Stimulated activated CD8-positive, alpha-beta memory T cell treated with anti-CD3 and anti-CD28 coated beads, Interleukin-4, amount 100 ng/mL, for 4 hours (primary cell): ENCODE measurements at regions not wholly inside any gene's neighbourhood (a gene's known extent, or its start where the extent isn't known, plus 50 kb on each side); places are given as distances from the start of the nearest gene placed in this dataset.

Experiments
- DNase-seq, 2 donors: peaks; one replicate each; pipeline ENCODE4 v3.0.0-alpha.2; 2020; ENCODE audit warnings: low read depth in 2 of 2, low spot score in 1 of 2

DNA sequence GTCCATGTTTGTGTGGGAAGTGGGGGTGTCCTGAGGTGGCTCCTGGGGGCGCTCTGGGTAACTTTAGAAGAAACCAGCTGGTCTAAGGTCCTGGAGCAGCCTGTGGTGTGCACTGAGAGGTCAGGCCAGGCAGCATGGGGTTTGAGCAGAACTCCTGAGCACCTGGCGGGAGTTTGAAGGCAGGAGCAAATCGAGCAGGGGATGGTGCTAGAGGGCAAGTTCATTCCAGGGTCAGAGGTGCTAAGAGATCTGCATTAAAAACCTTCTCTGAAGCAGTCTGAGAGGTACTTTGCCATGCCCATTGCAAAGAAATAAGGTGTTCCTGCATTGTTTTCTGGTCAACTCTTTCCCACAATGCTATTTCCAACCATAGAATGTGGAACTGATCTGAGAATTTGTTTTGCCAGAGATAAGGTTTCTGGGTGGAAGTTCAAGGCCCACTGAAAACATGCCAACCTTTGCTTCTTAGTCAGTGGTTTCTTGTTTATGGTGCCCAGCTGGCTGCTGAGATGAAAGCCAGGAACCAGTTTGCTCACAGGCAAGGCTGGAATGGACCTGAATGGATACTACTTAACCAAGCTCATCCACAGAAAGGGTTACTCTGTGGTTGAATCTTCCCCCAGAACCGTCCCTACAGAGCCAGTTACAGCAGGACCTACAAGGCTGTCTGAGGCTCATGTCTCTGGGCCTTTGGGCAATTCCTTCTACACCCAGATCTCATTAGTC is 136.3 kb upstream of the TMEM72 start:
- no peak for DNase-seq

DNA sequence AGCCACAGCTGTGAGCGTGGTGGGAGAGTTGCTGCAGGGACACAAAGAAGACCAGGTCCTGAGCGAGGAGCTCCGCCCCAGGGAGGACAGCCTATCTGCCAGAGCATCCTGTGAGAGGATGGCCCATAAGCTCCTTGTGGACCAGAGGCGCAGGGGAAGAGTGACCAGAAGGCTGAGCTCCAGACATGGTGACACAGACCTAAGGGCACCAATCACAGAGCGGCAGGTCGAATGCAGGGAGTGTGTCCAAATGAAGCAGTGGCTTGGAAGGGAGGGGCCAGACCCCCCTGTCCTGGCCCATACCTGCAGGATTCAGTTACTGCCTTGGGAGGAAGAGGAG is 135.8 kb upstream of the TMEM72 start:
- DNase-seq = no peak

DNA sequence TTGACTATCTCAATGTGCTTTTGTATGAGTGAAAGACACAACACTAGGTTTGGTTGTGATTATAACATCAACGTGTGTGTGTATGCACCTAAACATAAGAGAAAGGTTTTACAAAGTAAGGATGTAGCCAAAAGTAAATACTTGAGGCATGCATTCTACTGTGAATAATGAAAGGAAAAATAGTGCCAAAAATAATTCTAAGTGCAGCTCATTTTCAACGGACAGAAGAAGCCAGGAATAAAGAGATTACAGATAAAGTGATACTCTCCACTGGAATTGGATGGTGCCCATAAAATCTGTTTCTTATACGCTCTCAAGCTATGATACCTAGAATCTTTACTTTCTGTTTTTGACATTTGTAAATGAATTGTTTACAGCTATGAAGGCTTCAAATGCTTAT is 135.0 kb upstream of the TMEM72 start:
- DNase-seq = no peak

DNA sequence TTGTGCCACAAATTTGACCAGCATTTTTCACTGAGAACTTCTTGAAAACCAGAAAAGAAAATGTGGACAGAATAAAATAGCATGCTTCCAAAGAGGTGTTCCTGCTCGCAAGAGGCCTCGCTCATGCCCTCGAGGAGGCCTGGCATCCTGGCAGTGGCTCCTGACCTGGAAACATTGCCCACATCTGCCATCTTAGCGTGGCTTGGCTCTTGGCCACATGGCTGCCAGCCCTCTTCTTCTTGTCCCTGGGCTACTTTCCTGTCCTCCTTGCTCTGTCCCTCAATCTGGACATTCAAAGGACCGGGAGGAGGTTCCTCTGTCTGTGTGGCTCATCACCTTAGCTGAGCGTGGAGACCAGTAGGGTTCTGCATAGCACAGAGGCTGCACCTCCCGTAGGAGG is 131.6 kb upstream of the TMEM72 start:
- DNase-seq = no peak

DNA sequence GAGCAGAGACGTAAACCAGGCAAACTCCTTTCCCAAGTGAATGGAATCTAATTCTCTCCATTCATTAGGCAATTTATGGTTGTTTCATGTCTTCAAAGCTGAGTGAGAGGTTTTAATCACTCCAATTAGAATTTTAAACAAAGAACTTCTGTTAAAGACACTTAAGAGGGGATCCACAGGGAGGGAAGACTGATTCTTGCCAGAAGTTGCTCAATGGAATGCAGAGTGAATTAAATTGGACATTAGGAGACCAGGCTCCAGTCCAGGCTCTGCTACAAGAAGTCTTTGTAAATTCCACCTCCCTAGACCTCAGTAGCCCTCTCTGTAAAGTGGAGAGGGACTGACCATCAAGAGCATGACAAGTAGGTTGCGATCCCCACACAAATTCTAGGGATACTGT is 130.7 kb upstream of the TMEM72 start:
- DNase-seq = no peak

DNA sequence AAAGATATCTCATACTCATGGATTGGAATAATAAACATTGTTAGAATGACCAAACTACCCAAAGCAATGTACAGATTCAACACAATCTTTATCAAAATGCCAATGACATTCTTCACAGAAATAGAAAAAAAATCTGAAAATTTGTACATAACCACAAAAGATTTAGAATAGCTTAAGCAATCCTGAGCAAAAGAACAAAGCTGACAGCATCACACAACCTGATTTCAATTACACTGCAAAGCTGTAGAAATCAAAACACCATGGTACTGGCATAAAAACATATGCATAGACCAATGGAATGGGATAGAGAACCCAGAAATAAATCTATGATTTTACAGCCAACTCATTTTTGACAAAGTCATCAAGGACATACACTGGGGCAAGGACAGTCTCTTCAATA is 130.0 kb upstream of the TMEM72 start:
- no peak for DNase-seq

DNA sequence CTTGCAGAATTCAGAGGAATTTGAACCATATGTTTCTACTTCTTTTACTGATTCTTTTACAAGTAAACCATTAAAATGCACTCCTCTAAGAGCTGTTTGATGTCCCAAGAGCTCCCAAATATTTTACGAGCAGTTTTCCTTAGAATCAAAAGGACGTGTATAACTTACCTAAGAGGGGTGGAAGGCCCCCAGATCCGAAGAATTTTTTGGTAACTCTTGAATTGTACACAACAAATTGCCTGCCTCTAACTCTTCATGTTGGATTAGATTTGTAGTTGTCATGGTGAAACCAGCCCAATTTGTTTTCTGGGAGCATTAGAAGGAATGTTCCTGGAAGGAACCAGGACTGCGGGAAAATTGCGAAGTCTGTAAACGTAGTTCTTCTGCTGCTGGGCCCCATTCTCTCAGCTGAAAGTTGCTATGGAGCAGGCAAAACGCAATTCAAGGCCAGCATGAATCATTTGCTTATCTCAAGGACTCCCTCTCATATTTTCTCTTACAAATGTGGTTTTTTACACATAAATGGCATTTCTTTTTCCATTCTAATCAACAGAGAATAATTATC is 124.8 kb upstream of the TMEM72 start:
- DNase-seq = no peak

DNA sequence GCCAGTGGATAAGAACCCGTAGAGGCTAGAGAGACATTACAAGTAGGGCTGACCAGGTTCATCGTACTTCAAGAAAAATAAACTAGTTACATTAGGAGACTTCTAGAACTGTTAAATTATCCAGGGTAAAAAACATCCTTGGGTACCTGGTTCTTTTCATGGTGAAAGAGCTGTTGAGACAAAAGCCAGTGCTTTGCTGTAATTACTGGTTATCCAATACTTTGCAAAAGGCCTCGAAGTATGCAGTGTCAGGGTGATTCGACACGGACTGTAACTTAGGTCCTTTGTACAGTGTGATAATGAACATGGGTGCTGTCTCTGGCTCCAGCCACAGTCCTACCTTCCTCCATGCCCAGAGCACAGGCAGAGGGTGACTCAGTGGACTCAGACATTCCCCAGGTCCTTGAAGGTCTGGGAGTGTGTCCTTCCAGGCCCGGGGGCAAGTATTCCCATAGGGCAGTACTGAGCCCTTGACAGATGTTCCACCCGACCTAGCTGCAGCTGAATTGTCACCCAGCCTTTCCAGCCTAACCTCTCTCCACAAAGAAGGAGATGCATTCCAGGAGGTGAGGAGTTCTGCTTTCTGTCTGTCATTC is 123.6 kb upstream of the TMEM72 start:
- no peak for DNase-seq

DNA sequence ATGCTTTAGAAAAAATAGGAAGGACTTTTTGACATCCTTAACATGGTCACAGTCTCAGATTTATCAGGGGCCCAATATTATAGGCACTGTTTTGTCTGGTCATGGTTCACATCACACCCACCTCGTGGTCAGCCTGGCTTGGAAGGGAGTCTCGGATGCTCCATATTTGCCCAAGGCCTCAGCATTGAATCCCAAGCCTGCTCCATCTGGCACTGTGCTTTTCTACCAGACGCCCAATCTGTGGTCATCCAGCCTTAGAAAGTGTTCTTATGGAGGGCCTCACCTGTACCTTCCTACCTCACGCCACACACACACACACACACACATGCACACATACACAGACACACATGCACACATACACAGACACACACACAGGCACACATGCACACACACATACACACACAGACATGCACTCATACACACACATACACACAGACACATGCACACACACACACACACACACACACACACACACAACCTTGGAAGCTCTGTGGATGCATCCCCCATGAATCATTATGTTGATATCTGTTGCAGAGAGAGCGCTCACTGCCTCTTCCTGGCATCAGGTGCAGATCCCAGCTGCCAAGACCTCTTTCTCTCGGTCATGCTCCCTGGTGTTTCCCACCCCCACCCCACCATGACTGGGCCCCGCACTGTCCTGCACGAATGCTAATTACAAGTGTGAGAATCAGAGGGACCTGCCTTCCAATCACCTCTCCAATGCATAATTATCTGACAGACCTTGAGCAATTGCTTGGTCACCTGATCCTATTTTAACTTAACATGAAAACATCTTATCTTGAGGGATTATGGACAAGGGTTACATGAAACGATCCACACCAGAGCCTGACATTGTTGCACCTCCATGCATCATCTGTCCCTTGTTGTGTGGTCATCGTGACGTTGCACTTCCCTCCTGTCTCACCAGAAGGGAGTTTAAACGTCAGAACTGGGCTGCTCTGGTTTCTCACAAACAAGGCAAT is 122.7 kb upstream of the TMEM72 start:
- DNase-seq = no peak

DNA sequence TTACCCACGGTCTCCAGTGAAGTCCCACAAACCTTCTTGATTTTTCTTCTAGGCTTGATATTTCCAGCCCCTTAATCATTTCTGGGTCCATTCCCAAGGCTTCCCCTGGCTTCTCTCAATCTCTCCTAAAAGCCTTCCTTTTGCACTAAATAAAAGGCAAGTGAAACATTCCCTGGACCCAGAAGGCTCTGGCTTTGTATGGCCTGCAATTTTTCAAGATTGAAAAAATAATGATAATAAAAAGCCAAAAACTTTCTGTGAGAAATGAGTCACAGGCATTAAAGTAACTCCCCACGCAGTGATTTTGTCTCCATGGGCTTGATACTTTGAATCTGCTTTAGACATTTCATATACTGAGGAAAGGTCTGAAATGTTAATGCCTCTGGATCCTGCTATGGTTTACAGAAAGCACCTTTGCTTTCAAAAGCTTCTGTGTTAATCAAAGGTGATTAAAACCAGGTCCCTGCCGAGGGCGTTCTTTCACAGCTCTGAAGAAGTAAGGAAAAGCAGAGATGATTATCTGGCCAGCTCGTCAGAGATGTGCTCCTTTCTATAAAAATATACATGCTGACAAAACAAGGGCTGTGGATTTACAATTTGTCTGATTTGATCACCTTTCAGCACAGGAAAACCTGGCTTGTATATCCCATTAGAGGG is 118.9 kb upstream of the TMEM72 start:
- no peak for DNase-seq

DNA sequence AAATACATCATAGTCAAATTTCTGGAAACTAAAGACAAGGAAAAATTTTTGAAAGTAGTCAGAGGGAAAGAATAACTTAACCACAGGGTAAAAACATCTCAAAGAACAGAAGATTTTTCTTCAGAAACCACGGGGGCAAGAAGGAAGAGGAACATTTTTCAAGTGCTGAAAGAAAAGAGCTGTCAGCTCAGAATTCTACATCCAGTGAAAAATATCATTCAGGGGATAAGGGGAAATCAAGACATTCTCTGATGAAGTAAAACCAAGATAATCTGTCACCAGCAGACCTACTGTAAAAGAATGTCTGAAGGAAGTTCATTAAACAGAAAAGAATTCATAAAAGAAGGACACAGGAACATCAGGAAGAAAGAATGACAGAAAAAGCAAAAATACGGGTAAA is 111.2 kb upstream of the TMEM72 start:
- no peak for DNase-seq

DNA sequence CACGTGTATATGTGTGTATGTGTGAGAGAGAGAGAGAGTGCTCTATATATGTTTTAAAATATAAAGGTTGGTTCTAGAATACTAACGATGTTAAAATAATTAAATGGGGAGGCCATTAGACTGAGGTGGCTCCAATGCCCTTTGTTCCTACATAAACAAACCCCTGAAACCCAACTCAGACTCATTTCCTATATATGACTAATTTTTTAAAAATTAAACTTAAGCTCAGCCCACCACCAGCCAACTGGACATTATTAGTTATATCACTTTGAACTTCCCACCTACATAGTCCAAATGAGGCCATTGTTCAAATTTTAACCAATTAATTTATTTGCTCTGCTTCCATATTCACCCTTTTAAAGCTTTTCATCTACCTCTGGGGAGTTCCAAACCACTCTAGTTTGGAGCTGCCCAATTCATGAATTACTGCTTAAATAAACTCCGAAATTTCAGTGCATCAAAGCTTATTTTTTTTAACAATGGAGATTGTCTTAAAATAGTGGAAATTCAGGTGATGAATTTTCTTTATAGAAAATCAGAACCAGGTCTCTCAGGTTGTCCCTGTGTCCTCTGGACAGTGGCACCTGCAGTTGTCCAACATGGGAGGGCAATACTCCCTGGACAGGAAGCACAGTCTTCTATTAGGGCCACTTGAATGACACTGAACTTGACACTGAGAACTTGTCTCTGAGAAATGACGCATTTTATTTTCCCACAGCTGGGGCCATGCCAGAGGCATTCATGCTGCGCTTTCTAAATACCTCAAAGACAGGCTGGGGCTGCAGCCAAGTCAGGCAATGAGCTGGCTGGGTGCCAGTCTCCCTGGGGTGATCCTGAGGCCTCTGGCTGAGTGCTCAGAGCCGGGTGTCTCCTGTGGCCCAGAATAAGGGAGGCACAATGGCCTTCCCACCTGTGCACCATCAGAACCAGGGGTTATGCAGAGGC is 109.5 kb upstream of the TMEM72 start:
- DNase-seq = no peak

DNA sequence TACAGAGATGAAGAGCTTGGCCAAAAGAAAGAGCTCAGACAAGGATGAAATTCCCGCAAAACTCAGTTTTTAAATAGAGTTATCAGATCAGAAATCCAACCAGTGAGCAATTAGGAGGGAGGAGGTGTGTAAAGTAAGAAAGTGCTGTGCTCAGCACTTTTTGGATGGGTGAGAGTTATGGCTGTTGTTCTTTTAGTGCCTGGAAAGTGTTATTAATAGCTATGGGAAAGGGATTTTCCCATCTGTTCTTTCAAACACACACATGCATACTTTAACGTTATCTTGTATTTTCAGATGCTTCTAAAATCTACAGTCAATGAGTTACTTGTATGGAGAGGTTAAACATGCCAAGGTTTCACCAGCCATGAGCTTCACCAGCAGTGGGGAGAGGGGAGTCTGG is 107.3 kb upstream of the TMEM72 start:
- DNase-seq = no peak

DNA sequence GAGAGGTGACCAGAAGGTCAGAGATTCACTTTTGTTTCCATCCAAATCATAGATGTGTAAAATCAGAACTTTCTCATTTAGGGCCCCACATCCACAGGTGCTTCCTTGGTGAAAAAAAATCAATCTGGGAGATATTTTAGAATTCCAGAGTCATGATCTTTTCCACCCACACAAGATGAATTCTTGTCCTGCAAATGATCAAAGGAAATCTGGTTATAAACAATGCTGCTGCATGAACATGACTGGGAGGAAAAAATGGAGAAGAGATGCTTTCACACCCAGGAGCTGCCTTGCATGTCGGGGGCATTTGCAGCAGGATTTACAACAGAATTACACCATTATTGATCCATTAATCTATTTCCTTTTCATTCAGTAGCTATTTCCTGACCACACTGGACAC is 106.5 kb upstream of the TMEM72 start:
- DNase-seq = no peak

DNA sequence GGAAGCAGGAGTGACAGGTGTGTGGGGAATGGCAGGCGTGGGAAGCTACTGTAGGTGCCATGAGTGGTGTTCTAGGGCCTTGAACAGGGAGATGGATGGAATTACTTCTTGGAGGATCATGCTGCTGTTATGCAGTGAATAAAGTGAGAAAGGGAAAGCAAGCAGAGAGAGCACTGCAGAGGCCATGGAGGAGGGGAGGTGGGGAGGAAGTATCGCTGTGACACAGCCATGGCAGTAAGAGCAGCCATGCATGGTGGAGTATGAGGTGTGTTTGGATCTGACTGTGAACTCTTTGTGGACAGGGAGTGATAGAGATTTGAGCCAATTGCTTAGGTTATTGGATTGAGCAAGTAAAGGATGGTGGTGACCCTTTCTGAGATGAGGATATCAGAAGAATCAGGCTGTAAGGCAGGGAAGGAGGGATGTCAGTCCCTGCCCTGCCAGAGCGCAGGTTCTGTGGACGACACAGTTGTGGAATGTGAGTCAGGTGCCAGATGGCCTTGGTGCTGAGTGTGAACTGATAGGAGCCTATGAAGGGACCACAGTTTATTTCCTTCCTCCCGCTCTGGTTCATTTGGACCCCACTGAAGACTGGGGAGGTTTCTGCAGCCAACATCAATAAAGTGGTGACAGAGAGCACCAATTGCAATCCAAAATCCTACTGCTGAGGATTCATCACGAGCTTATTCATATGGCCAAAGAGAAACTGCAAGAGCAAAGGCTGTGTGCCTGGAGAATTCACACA is 105.5 kb upstream of the TMEM72 start:
- no peak for DNase-seq

DNA sequence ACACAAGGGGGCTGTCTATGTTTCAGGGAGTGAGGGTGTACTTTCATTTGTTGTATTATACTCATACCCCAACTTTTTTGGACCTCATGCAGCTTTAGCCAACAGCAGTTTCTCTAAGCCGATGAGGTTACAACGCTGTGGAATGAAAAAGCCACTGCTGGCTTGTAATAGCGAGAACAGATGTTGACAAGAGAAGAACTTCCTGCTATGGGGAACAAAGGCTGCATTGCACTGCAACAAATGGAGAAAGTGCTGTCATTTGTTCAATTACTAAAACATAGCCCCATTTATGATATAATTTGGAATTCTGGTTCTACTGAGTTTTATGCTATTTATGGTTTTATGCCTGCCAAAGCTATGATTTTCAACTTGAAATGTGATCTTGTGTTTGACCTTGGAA is 104.2 kb upstream of the TMEM72 start:
- DNase-seq = no peak

DNA sequence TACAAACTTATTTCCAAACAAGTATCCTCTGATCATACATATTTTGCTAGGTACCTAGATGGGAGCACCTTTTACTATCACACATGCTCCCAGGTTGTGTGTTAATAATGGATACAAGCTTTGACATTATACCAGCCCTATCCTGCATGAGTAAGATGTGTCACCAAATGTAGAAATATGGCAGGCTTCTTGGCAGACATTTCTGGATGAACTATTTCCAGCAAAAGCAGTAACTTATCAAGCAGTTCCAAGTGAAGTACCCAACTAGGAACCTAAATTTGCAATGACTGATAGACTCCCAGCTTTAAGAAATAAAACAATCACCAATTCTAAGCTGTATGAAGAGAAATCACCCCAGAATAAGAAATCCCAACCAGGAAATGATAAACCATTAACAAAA is 103.7 kb upstream of the TMEM72 start:
- no peak for DNase-seq

DNA sequence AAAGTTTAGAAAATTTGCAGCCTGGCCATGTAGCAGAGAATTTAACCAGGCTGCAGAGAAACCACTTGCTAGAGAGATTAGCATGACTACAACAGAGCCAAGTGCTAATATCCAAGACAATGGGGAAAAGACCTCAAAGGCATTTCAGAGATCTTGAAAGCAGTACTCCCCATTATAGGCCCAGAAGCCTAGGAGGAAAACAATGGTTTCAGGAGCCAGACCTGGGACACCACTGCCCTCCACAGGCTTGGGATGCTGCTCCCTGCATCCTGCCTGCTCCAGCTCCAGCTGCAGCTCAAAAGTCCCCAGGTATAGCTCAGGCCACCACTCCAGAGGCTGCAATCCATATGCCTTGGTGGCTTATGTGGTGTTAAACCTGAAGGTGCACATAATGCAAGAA is 101.5 kb upstream of the TMEM72 start:
- no peak for DNase-seq

DNA sequence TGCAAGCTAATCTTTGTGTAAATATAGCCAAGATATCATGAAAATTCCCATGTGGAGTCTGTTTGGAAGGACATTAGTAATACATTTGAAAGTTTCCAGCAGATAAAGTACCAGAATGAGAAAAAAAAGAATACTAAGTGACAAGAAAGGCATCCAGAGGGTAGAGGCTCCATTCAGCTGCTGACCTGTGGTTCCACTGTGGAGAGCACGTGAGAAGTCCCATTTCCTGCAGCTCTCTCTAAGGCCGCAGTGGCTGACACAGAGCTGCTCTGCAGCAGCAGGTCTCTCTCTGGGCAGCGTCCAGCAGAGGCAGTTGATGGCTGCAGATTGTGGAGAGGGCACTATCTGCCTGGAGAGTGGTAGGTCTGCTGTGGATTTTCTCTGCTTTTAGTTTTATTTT is 100.1 kb upstream of the TMEM72 start:
- no peak for DNase-seq

DNA sequence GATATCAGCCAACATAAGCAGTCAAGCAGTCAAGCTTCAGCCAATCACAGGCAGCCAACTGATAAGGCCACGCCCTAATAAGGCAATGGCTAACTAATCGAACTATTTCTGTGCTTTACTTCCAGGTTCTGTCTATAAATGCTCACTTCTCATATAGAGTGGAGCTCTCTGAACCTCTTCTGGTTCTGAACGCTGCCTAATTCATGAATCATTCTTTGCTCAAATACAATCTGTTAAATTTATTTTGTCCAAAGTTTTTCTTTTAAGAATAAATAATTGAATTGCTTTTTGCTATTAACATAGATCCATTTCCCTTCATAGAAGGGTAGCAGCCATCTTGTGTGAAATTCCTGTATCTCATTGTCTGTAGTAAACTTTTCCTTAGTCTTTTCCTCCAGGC is 97.9 kb upstream of the TMEM72 start:
- DNase-seq = no peak
